Fibroblast of the aortic adventitia (primary cell): ENCODE measurements at regions not wholly inside any gene's neighbourhood (a gene's known extent, or its start where the extent isn't known, plus 50 kb on each side); places are given as distances from the start of the nearest gene placed in this dataset.

Experiments used
- DNase-seq: peaks from one replicate; pipeline ENCODE4 v3.0.0-alpha.2; 2010; ENCODE audit warnings: low read depth
- H3K4me3 ChIP-seq: 2 replicates; pipeline ENCODE4 v1.5.1; 2011; ENCODE audit warnings: low read depth, mild to moderate bottlenecking, control low read depth, low read length, moderate library complexity
- CTCF ChIP-seq: IDR thresholded peaks from 2 replicates; pipeline ENCODE4 v1.5.1; 2011; ENCODE audit warnings: mild to moderate bottlenecking, low read length, control low read depth, inconsistent platforms; ENCODE audit not compliant: insufficient read depth

- no peak overlapping the region for H3K4me3 ChIP-seq
- no peak for TF ChIP-seq CTCF
- no peak for DNase-seq
Observed at GRCh38 chr2:226429476-226429875, 370.1 kb downstream of the IRS1 start.

DNA sequence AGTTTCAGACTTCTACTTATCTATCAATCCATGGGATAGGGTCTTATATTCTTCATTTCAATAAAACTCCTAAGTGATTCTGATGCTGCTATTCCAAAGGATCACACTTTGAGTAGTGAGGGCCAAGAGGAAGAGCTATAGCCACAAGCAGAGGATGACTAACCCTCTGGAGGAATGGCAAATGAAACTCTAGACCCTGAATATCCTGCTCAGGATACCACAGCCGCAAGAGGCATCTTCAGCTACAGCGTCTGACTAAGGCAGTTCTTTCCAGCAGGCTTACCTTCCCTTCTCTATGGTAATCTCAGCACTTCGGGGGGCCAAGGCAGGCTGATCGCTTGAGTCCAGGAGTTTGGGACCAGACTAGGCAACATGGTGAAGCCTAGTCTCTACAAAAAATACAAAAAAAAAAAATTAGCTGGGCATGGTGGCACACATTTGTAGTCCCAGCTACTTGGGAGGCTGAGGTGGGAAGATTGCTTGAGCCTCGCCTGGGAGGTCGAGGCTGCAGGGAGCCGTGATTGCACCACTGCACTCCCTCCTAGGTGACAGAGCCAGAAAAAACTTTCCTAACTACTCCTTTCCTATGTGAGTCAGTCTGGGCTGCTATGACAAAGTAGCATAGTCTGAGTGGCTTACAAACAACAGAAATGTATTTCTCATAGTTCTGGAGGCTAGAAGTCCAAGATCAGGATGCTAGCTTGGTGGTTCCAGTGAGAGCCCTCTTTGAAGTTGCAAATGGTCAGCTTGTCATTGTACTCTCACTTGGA lies 371.9 kb downstream of the IRS1 start:
- no peak overlapping the region for H3K4me3 ChIP-seq
- peak; percentile 19 for TF ChIP-seq CTCF
- DNase-seq = peak; percentile 76

DNA sequence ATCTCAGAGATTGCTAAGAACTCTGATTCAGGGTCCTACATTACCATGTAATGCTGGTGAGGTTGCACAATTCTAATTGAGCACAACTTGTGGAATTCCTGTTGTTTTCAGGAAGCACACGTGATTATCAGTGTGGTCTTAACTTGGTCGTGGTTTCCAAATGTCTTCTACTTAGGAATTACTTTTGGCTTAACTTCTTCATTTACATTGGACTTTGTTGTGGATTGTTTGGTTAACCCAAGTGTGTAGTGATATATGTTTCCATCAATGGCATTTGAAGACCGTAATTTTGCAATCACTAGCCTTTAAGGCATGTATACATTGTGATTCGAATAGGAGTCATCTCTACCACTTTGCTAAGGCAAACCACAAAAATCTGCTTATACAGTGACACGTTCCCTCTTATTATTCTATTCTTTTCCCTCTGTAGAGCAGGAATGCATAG lies 373.3 kb downstream of the IRS1 start:
- H3K4me3 ChIP-seq = no peak overlapping the region
- DNase-seq = peak; percentile 87
- no peak for TF ChIP-seq CTCF

GRCh38 chr2:226424971-226425370 lies 374.6 kb downstream of the IRS1 start:
- no peak for DNase-seq
- no peak overlapping the region for H3K4me3 ChIP-seq
- no peak for TF ChIP-seq CTCF

GRCh38 chr2:226423498-226423960 lies 376.1 kb downstream of the IRS1 start:
- TF ChIP-seq CTCF = no peak
- no peak overlapping the region for H3K4me3 ChIP-seq
- DNase-seq = no peak

- H3K4me3 ChIP-seq = no peak overlapping the region
- no peak for TF ChIP-seq CTCF
- no peak for DNase-seq
Observed at GRCh38 chr2:226420646-226421045, 379.0 kb downstream of the IRS1 start.
